GM21390 (cell line): ENCODE measurements at regions not wholly inside any gene's neighbourhood (a gene's known extent, or its start where the extent isn't known, plus 50 kb on each side); places are given as distances from the start of the nearest gene placed in this dataset.

Experiments used
- ATAC-seq: cut with Tn5 transposase; IDR thresholded peaks from one replicate; pipeline ENCODE4 v1.9.1; 2021; ENCODE audit not compliant: unreplicated experiment

DNA sequence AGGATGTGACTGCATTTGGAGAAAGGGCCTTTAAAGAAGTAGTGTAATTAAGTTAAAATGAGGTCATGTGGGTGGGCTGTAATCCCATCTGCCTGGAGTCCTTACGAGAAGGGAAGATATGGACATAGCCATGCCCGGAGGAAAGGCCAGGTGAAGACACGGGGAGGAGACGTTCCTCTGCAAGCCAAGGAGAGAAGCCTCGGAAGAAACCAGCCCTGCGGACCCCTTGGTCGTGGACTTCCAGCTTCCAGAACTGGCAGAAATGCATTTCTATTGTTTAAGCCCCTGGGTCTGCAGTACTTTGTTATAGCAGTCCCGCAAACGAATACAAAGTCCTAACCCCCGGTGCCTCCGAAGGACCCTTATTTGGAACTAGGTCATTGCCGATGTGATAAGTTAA is 87.6 kb upstream of the TAF1B start:
- no peak for ATAC-seq

DNA sequence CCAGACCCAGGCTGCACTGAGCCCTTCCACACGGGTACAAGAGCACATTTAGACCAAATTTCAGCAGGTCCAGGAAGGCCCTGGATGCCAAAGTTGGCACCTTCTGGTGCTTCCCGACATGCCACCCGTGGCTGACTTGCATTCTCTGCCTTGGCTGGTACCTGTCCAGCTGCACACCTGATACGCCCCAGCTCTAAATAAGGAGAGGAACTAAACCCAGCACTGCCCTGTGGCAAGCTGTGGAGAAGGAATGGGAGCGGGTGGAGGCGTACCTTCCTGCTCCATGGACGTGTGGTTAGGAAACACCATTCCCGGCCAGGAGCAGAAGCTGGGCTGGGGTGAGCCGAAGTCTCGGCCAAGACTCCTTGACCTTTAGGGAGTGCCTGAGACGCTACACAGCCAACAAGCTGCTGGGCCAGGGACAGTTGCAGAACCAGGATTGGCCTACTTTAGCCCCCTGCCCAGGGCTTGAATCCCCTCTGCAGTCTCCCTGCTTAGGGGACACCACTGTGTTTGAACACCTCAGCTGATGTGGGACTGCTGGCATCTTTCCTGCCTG is 86.5 kb upstream of the TAF1B start:
- no peak for ATAC-seq

DNA sequence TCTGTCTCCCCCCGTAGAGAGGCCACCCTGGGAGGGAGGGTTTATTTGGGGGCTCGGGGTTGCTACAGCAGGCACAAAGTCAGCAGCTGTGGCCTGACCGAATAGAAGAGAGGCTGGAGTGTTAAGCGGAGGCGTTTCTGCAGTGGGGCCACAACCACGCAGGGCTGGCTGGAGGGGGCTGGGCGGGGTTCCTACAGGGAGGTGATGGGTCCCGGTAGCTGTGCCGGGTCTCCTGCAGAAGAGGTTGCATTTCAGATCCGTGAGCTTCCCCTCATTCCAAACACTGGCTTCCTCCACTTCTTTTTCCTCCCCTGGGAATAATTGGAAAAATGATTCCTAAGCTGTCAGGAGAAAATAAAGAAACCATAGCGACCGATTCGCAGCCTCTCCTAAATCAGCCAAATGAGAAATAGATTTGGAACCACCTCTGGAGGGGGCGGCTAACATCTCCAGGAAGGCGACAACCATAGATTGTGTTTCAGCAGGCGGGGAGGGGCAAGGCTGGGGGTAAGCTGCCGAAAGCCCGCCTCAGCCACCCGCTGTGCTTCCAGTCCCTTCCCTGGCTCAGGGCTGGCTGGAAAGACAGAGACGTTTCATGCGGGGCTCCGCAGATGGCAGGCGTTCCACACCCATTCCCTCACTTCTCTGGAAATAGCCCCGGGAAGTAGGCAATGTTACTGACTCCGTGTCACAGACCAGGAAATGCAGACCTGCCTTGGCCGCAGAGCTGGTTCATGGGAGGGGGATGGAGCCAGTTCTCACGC is 85.6 kb upstream of the TAF1B start:
- ATAC-seq = no peak

DNA sequence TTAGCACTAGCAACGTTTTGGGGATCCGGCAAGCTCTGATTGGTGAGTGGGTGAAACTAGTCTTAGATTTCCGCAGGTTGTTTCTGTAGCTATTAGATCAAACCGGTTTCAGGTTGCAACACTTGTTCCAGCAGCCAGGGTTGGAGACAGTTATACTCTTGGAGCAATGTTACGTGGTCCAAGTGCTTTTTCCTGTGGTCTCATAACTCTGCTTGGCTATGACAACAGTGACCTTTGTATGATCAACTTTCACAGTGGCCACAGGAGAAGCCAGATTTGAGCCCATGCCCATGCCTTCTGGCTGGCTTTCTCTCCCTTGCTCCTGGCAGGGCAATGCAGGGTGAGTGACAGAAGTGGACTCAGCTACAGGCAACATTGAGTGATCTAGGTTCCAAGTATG is 84.5 kb upstream of the TAF1B start:
- no peak for ATAC-seq

DNA sequence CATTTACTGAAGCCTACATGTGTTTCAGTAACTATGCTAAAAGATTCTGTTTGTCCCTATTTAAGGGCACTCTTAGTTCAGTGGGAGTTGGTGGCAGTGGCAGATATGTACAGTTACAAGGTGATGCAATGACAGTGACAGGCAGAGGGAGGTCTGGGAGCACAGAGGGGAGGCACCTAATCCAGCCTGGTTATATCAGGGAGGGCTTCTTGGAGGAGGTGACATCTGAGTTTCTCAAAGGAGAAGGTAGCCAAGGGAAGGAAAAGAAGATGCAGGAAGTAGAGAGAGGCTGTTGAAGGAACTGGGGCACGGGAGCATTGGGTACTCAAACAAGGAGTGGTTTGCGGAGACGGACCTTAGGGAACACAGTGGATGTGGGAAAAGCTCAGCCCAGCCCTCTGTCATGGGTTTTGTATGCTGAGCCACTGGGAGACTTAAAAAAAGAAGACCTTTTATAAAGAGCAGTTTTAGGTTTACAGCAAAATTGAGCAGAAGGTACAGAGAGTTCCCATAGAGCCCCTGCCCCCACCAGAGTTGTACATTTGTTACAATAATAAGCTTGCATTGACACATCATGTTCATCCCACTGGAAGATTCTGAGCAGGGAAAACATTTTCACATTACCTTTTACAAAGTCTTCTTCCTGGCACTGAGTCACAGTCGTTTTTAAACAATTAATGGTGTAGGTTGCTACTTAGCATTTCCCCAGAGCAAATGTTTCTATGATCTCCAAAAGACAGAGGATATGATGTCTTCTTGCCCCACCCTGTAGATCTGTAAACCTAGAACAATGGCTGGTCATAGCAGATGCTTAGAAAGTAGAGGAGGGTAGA is 83.0 kb upstream of the TAF1B start:
- no peak for ATAC-seq

DNA sequence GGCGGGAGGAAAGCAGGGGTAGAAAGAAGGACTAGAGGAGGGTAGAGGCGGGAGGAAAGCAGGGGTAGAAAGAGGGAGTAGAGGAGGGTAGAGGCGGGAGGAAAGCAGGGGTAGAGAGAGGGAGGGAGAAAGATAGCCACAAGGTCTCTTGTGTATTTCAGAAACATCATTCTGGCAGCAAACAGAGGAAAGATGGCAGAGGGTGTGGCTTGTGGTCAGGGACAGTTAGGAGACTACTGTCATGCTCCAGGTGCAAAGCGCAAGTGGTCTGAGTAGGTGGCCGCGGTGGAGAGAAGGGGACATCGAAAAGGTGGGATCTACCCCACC is 82.4 kb upstream of the TAF1B start:
- ATAC-seq = no peak

DNA sequence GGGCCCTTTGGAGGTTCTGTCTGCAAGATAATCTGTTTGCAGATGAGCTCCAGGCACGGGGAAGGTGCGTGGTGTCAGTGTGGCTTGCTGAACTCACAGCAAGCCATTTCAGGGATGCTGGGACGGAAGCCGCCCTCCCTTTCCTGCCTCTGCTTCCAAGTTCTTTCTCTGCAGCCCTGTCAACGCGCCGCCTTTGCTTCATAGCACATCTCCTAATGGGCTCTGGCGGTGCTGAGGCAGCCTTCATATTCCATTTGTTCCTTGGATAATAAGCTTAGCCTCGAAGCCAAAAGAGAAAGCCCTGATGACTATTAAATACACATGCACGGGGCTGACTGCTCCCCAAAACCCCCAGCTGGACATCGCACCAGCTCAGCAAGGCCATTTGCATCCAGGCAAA is 81.7 kb upstream of the TAF1B start:
- ATAC-seq = no peak

DNA sequence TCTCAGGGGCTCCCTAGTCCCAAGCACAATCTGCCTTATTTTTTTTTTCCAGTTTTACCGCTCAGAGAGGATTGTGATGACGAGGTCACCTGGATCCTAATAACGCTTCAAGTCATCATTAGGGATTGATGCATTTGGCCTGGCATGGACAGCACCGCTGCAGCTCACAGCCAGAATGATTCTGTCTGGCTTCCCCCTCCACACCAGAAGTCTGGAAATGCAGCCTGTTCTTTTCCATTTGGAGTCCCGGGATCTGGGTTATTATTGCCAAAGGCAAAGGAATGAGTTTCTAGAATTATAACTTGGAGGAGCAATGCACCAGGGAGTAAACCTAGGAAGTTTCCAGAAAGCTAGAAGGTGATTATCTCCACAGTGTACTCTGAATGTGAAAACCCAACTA is 81.1 kb upstream of the TAF1B start:
- no peak for ATAC-seq

DNA sequence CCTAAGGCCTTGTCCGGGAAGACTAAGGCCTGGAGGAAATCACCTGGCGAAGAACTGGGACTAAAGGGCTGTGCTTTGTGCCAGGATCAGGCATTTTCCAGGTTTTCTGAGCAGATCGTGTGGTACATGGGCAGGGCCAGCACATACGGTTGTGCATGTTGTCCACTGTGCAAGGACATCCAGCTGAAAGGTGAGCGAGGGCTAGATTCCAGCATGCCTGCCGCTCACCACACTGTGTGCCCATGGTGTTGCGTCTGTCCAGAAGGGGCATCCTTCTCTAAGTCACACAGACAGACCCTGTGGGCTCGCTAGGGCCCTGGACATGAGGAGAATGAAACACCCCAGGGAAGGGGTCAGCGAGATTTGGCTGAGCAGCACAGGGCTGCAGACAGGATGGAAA is 80.3 kb upstream of the TAF1B start:
- no peak for ATAC-seq

DNA sequence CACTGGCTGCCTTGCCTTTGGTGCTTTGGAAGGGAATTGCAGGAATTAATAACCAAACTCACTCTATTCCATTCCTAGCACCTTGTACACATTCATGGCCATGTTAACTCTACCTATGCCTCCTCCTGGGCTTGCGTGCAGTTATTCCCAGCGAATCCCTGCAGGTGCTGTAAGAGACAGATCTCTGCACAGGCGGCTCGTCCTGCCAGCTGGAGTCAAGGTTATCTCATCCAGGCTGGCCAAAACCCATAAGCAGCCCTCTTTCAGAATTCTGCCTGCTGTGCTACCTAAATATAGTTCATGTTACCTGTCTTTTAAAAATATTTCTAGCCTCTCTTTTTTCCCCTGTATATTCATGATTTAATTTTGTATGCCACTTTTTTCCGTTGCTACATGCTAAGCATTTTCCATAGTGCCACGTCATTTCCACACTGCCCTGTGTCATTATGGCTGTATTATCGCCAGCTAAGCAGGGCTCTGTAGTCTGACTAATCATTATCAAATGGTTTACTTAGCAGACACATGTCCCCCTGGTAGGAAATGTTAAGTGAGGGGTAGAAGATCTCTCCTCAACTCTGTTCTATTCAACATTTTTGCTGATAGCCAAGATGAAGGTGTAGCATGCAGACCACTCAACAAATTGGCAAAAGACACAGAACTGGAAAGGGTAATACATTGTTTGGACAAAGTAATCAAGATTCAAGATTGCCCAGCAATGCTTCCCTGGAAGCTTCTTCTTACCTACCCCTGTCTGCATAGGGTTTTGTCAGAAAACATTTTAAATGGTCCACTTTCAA is 79.7 kb upstream of the TAF1B start:
- no peak for ATAC-seq

DNA sequence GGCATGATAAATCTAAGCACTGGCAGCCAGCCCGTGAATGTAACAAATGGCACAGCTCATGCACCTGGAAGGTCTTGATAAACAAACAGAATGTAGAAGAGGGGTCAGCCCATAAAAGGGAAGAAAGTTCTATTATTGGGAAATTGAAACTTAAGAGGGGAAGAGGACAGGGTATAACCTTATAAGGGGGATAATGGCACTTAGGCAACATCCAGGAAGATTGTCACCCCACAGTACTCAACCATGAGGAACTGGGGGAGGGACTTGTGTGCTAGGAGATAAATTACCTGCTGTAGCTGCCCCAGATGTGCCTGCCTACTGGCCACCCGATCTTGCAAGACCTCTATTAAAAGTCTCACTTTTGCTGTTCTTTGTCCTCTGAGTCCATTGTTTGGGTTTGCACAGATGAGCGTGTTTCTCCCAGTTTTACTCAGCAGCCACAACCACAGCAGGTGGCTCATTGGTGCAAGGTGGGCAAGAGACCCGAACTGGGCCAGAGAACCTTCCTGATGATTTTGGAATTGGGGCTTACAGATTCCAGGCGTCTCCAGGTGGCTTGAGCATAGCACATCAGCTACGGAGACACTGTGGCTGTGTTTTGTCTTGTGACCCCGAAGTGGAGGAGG is 79.0 kb upstream of the TAF1B start:
- no peak for ATAC-seq

DNA sequence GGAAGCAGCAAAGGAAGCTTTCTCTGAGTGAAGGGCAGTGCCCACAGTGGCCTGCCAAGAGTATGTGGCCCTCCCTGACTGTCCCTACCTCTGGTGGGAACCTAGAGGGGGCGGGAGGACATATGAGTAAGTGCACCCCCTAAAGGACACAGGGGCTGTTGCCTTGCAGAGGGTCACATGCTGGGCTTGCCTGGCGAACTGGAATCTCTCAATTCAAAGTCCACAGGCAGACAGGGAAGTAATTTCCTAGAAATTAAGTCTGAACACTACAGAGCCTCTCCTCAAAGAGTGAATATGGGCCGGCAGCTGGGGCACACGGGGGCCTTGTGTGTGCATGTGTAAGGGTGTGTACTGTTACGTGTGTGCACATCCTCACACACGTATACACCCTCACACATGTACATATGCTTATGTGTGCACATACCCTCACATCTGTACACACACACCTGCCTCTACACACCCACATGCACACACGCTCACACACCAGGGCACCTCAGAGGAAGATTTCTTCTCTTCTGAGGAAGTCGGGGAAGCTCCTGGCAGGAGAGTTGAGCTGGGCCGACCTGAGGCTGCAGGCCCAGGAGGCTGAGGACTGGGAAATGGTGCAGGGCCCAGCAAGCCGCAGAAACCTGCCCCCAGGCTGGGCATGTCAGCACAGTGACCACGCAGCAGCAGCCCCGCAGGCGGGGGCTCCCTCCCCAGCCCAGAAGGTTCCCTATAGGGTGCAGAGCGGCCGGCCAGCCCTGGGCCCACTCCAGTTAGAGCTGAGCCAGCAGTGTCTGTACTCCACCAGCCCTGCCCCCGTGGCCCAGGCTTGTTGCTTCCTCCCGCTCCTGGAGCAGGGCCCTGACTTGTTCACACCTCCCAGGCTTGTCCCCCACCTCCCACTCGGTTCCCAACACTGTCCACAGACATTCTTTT is 77.4 kb upstream of the TAF1B start:
- ATAC-seq = no peak

DNA sequence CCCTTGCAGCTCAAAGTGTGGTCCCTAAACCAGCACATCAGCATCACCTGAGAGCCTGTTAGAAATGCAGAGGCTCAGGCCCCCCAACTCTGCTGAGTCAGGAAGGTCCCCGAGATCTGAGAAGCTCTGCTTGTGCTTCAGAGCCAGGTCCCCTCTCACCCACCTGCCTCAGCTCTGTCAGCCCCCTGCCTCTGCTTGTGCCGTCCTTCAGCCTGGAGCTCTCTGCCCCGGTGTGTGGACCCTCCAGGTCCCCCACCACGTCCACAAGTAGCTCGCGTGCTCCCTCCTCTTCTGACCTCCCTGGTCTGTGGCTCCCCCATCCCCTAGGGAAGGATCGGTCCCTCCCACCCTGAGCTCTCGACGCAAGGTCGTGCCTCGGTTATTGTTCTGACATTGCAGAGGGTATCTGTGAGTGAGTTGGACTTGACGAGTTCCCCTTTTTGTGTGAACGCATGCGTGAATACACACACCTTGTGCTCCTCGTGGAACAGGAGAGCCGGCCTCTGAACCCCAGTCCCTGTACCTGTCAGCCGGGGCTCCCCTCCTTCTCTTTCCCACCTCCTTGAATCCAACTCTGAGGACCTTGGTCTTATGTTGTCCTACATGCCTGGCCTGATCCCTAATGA is 75.5 kb upstream of the TAF1B start:
- ATAC-seq = no peak

DNA sequence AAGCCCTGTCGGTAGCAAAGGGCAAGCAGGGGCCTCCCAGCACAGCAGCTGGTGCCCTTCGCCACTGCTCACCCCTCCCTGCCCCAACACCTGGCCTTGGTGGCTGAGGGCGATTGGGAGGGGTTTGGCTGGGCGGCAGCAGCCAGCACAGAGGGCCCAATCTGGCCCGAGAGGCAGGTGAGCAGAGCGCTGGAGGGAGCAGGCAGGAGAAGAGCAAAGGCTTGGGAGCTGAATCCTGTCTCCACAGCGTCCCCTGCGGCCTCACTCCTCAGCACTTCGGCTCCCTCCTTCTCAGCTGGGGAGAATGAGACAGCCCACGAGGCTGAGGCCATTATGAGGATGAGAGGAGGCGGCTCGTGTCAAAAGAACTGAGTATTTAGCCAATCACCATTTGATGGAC is 74.9 kb upstream of the TAF1B start:
- no peak for ATAC-seq

DNA sequence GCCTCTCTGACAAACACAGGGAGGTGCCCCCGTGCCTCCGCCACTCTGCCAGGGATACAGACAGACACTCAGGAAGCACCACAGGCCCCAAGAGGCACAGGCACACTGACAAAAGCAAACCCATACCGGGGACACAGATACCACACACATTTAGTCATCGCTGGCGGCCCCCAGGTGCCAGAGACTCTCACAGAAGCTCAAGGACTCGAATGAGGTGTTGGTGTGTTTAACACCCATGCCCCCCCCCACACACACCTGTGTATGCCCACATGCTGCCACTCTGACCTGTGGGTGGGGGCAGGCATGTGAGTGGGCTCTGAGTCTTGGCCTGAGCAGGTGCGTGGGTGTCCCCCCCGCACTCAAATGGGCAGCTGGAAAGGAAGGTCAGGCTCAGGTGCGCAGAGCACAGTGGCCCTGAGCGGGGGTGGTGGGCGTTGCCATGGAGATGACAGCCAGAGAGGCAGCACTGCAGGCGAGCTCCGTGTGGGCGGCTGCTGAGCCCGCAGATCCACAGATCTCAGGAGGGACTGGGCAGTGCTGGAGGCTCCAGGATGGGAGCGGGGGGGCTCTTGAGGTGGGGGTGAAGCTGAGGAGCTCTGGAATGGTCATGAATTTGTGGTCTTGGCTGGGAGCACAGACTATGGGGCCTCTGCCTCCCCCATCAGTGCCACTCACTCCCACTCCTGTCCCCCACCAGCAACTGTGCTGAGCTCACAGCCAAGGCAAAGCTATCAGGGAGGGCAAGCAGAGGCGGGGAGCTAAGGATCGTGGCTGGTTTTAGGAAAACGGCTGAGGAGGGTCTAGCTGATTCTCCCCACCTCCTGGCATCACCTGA is 73.9 kb upstream of the TAF1B start:
- no peak for ATAC-seq

DNA sequence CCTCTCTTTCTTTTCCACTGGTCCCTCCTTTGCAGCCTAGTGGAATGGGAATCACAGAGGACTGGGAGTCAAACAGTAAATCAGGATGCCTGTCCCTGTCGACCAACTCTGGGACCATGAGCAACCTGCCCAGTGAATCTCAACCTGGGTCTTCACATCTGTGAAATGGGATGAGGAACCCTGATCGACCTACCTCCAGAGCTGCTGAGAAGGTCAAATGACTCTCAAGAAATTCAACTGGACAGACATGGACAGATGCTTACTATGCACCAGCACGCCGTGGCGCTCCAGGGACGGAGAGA is 73.3 kb upstream of the TAF1B start:
- no peak for ATAC-seq

DNA sequence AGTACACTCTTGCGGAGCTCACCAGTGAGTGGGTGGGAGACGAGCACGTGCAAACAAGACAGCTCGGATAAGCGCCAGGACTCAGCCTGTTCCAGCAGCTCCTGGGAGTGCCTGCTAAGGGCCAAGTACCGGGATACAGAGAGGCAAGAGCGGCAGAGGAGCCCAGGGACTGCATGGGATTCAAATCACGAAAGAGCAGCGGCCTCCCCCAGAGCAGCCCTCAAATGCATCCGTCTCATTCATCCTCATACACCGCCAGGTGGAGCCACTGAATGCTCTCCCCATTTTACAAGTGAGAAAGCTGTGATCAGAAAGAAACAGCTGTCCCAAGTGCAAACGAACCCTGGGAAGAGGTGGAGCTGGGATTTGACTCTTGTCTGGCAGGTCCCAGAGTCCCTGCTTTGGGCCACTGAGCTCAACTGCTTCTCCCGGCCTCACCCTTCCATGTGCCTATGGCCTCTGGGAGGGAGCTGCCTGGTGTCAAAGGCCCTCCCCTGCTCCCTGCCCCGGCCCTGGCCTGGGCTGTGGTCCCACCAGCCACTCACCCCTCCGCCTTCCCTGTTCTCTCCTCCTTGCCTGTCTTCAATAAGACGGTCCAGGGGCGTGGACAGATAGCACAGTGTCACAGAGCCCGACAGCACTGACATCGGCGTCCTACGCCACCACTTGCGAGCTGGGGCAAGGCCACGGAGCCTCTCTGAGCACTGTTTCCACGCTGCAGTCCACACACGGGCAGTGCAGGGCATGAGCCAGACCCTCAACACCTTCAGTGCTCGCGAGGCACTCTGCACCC is 72.8 kb upstream of the TAF1B start:
- ATAC-seq = no peak

DNA sequence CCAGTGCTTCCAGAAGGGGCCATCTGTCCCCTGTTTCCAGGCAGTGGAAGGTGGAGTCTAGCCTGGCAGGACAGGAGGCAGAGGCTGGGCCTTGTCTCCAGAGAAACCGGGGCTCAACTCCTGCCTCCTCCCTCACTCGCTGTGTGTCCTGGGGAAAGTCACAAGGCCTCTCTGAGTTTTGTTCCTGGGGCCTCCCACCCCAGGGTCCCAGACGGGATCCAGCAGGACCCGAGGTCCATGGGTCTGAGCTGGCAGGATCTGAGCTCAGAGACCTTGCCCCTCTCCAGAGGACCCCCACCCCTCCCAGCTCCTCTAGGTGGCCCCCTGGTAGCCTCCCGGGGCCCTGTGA is 72.2 kb upstream of the TAF1B start:
- no peak for ATAC-seq
